ENCODE measurements at regions not wholly inside any gene's neighbourhood (a gene's known extent, or its start where the extent isn't known, plus 50 kb on each side); places are given as distances from the start of the nearest gene placed in this dataset.
A peak's percentile ranks its signal among the peaks of the same experiment; 100 is the strongest.
"Not testable (repeated sequence)": the region's sequence is repeated elsewhere in the genome, so short reads cannot be mapped to it uniquely, and the experiment has no call there.

DNA sequence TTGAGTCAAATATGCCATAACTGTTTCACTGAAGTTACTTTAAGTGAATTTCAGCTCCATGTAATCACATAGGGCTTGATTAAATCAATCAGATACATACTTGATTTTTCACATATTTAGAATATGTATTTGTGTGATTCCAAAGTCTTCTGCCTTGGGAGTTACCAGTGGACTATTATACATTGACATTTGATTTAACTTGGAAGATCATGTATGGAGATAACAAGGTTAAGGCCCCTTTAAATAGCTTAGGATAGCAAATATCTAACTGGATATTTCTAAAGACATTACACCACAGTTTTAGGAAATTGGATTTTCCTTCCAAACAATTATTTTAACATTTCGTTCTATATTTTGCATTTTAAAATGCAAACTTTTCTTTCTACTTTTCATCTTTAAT is 405.0 kb downstream of the RAP2B start:
- WGBS (ENCODE audit: insufficient coverage, low coverage, low lambda C conversion rate, missing lambda C conversion rate) = 32% methylated on average over 1 of the region's 1 CpG
- no peaks in the 10 kb centered on the region for H3K4me1 ChIP-seq
- ATAC-seq (no peak), DNase-seq (no peak)
- H3K9me3 ChIP-seq = peaks cover 0 to 4% (median 0%) of the 10 kb centered on the region in 4 donors
- H3K27ac ChIP-seq = no peak overlapping the region
- TF ChIP-seq POLR2A (IDR thresholded peaks at IDR 0.05) = no peak
- TF ChIP-seq, protein P1, sequence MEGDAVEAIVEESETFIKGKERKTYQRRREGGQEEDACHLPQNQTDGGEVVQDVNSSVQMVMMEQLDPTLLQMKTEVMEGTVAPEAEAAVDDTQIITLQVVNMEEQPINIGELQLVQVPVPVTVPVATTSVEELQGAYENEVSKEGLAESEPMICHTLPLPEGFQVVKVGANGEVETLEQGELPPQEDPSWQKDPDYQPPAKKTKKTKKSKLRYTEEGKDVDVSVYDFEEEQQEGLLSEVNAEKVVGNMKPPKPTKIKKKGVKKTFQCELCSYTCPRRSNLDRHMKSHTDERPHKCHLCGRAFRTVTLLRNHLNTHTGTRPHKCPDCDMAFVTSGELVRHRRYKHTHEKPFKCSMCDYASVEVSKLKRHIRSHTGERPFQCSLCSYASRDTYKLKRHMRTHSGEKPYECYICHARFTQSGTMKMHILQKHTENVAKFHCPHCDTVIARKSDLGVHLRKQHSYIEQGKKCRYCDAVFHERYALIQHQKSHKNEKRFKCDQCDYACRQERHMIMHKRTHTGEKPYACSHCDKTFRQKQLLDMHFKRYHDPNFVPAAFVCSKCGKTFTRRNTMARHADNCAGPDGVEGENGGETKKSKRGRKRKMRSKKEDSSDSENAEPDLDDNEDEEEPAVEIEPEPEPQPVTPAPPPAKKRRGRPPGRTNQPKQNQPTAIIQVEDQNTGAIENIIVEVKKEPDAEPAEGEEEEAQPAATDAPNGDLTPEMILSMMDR (IDR thresholded peaks at IDR 0.05) = no peak
- no peak overlapping the region for H3K4me3 ChIP-seq
- no peaks in the 10 kb centered on the region for H3K27me3 ChIP-seq
- no peaks in the 10 kb centered on the region for H3K36me3 ChIP-seq
- intact Hi-C loops (cut with DNase I) = no loop called here

DNA sequence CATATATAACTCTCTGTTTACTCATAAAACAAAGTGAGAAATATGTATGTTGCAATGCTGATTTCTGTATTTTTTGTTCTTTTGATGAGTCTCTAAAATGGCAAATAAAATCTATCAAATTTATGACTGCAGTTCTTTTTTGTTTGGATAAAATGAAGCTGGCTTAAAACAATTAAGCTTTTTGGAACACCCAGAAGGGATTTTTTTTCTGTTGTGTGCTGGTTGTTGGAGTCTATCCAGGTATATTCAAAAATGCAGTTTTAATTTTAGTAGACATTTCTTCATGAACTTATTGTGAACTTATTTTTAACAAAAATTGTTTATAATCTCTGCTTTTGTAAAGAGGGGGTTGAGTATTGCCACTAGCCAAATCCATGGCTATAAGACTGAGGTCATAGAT is 405.5 kb downstream of the RAP2B start:
- intact Hi-C loops (cut with DNase I) = no loop called here

DNA sequence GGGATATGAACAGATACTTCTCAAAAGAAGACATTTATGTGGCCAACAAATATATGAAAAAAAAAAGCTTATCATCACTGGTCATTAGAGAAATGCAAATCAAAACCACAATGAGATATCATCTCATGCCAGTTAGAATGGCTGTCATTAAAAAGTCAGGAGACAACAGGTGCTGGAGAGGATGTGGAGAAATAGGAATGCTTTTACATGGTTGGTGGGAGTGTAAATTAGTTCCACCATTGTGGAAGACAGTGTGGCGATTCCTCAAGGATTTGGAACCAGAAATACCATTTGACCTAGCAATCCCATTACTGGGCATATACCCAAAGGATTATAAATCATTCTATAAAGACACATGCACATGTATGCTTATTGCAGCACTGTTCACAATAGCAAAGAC is 408.5 kb downstream of the RAP2B start:
- H3K27ac ChIP-seq; H3K36me3 ChIP-seq; H3K4me1 ChIP-seq; H3K27me3 ChIP-seq; DNase-seq; intact Hi-C loops (cut with DNase I); ATAC-seq; H3K9me3 ChIP-seq; H3K4me3 ChIP-seq: not testable (repeated sequence)
- 33% methylated on average over 1 of the region's 1 CpG for WGBS (ENCODE audit: insufficient coverage, low coverage, low lambda C conversion rate, missing lambda C conversion rate)

More for the DNA sequence above, 405.5 kb downstream of the RAP2B start:
- no peaks in the 10 kb centered on the region for H3K27me3 ChIP-seq
- H3K4me1 ChIP-seq = no peaks in the 10 kb centered on the region
- peaks cover 0 to 4% (median 0%) of the 10 kb centered on the region in 4 donors for H3K9me3 ChIP-seq
- no peak for DNase-seq
- H3K4me3 ChIP-seq = no peak overlapping the region
- no peak overlapping the region for H3K27ac ChIP-seq
- TF ChIP-seq POLR2A (IDR thresholded peaks at IDR 0.05) = no peak
- TF ChIP-seq, protein P1 (IDR thresholded peaks at IDR 0.05) = no peak
- no peaks in the 10 kb centered on the region for H3K36me3 ChIP-seq
- ATAC-seq = no peak

DNA sequence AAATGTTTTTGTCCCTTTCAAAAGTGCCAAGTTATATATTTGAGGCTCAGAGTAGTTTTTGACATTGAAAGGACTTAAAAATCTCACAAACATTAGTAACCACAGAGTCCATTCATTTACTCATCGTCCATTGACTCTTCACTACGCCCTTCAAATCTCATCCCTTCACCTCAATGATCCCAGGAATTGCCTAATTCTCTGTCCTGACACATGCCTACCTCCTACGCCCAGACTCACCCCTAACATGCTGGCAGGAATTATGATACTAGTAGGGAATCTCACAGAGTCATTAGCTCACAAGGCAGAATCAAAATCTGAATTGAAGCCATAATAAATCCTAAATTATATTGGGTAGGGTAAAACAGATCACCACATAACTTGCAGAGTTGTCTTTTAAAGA is 410.1 kb downstream of the RAP2B start:
- WGBS (ENCODE audit: insufficient coverage, low coverage, low lambda C conversion rate, missing lambda C conversion rate) = 36% methylated on average over 3 of the region's 3 CpGs

DNA sequence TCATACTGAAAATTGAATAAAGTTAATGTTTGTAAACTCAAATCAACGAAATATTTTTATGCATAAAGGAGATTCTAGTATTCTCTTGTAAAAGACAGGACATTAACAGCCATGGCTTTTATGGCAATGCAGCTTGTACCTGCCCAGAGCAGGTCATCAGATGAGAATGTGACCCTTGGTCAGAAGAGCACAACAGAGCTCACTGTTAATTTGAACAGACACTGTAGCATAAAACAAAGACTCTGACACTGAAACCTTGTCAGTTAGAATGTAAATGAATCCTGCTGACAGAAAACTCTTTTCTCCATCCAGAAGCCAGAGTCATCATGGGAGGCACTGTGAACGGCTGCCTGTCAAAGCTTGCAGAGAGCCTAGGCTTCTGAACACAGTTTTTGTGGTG is 410.6 kb downstream of the RAP2B start:
- Histone ChIP-seq H3K27me3 (no peaks in the 10 kb centered on the region), H3K4me3 (no peak overlapping the region), H3K4me1 (no peaks in the 10 kb centered on the region), H3K27ac (no peak overlapping the region), H3K9me3 (no peaks in the 10 kb centered on the region), H3K36me3 (no peaks in the 10 kb centered on the region)
- DNase-seq (no peak), ATAC-seq (peak in 1 of 4 donors; percentile 50)
- no peak for TF ChIP-seq POLR2A (IDR thresholded peaks at IDR 0.05)
- TF ChIP-seq, protein P1 (IDR thresholded peaks at IDR 0.05) = no peak
- intact Hi-C loops (cut with DNase I) = no loop called here
- 17% methylated on average over 1 of the region's 2 CpGs for WGBS (ENCODE audit: insufficient coverage, low coverage, low lambda C conversion rate, missing lambda C conversion rate)

More for the DNA sequence above, 410.1 kb downstream of the RAP2B start:
- Histone ChIP-seq H3K4me1 (no peaks in the 10 kb centered on the region), H3K9me3 (no peaks in the 10 kb centered on the region), H3K36me3 (no peaks in the 10 kb centered on the region), H3K27me3 (no peaks in the 10 kb centered on the region), H3K4me3 (no peak overlapping the region), H3K27ac (no peak overlapping the region)
- intact Hi-C loops (cut with DNase I) = no loop called here
- TF ChIP-seq, protein P1 (IDR thresholded peaks at IDR 0.05) = no peak
- TF ChIP-seq POLR2A (IDR thresholded peaks at IDR 0.05) = no peak
- DNase-seq (no peak), ATAC-seq (no peak)
